GM12878 (cell line): ENCODE measurements at regions not wholly inside any gene's neighbourhood (a gene's known extent, or its start where the extent isn't known, plus 50 kb on each side); places are given as distances from the start of the nearest gene placed in this dataset.

Experiments
- ATAC-seq: fragments of 200-7000 bp; cut with Tn5 transposase; 3 replicates; pipeline ENCODE4 v1.9.1; 2020; ENCODE audit warnings: mild to moderate bottlenecking, moderate library complexity
- BruUV-seq: library from RNA; stranded (reverse); fragments of 400-500 nt; replicated peaks from 2 replicates; lab custom pipeline; 2021; lab: Mats Ljungman, UMichigan
- CTCF ChIA-PET: fragments of 300-600 bp; sonication (Branson Sonifier 250); formaldehyde crosslinking; extraction: SDS; loops from one replicate; lab custom pipeline; 2021; ENCODE audit warnings: inconsistent platforms; lab: Yijun Ruan, JAX
- POLR2A ChIA-PET: fragments of 350-600 bp; formaldehyde crosslinking; extraction: SDS; loops from one replicate; lab custom pipeline; 2021; ENCODE audit warnings: inconsistent platforms; lab: Charles Lee
- RAD21 ChIA-PET: fragments of 300-600 bp; sonication (Branson Sonifier 250); formaldehyde crosslinking; loops from one replicate; lab custom pipeline; 2023; ENCODE audit warnings: antibody characterized with exemption; ENCODE audit not compliant: unreplicated experiment; lab: Charles Lee
- SMC1A ChIA-PET: fragments of 300-600 bp; sonication (Branson Sonifier 250); formaldehyde crosslinking; loops from one replicate; lab custom pipeline; 2023; ENCODE audit not compliant: unreplicated experiment, uncharacterized antibody; lab: Charles Lee
- DNase-seq: peaks from one replicate; pipeline ENCODE4 v3.0.0-alpha.2; 2011; ENCODE audit warnings: low read depth, low spot score
- FAIRE-seq: peaks from 3 replicates; lab custom pipeline; 2011; peaks lifted over from hg19 to GRCh38; lab: Jason Lieb, UNC
- H2AFZ ChIP-seq: 2 replicates; pipeline ENCODE4 v1.6.0; 2011; ENCODE audit warnings: low read depth, low read length, control low read depth; ENCODE audit not compliant: control insufficient read depth
- H3K27ac ChIP-seq: 2 replicates; pipeline ENCODE4 v1.5.1; 2011; ENCODE audit warnings: control low read depth; ENCODE audit not compliant: control insufficient read depth, insufficient read depth
- H3K27me3 ChIP-seq, 2 experiments: replicated peaks in 1 of 2; 2 replicates each; pipeline versions ENCODE4 v1.6.0 to v1.6.1; 2011; ENCODE audit warnings: low read length in 1 of 2; ENCODE audit not compliant: control insufficient read depth in 2 of 2, insufficient read depth in 2 of 2
- H3K36me3 ChIP-seq, 2 experiments: 2 replicates each; pipeline ENCODE4 v1.5.1; 2011; ENCODE audit warnings: low read length in 1 of 2; ENCODE audit not compliant: control insufficient read depth in 2 of 2, insufficient read depth in 2 of 2
- H3K4me1 ChIP-seq: 2 replicates; pipeline ENCODE4 v1.6.1; 2011; ENCODE audit warnings: mild to moderate bottlenecking, low read length, moderate library complexity, mixed read lengths; ENCODE audit not compliant: control insufficient read depth, insufficient read depth
- H3K4me2 ChIP-seq: 2 replicates; pipeline ENCODE4 v1.6.0; 2011; ENCODE audit warnings: control low read depth; ENCODE audit not compliant: control insufficient read depth, insufficient read depth
- H3K4me3 ChIP-seq: fragments of 200-600 bp; sonication (generic); 2 replicates; pipeline ENCODE4 v1.5.1; 2016
- H3K79me2 ChIP-seq: 2 replicates; pipeline ENCODE4 v1.6.0; 2011; ENCODE audit warnings: low read length; ENCODE audit not compliant: control insufficient read depth, insufficient read depth
- H3K9ac ChIP-seq: 2 replicates; pipeline ENCODE4 v1.8.0; 2011; ENCODE audit warnings: low read length, control low read depth, mixed read lengths; ENCODE audit not compliant: control insufficient read depth, insufficient read depth
- H3K9me3 ChIP-seq: replicated peaks from 3 replicates; pipeline ENCODE4 v1.5.1; 2011; ENCODE audit warnings: mild to moderate bottlenecking, low read length; ENCODE audit not compliant: control insufficient read depth, insufficient read depth
- H4K20me1 ChIP-seq: 2 replicates; pipeline ENCODE4 v1.6.0; 2011; ENCODE audit not compliant: control insufficient read depth, insufficient read depth
- ASH2L ChIP-seq: fragments of 300-600, 200-600 bp; sonication (generic); IDR thresholded peaks from 2 replicates; pipeline ENCODE4 v1.6.1; 2017; ENCODE audit warnings: low read depth, mild to moderate bottlenecking, borderline replicate concordance
- HDAC6 ChIP-seq: fragments of 200-600 bp; sonication (generic); IDR thresholded peaks from one replicate; pipeline ENCODE4 v1.8.0; 2017; ENCODE audit warnings: antibody characterized with exemption; ENCODE audit not compliant: unreplicated experiment
- PAX5 ChIP-seq: IDR thresholded peaks from 2 replicates; pipeline ENCODE4 v1.6.1; 2011; ENCODE audit warnings: low read depth, low read length, borderline replicate concordance
- RUNX3 ChIP-seq: IDR thresholded peaks from 2 replicates; pipeline ENCODE4 v1.6.1; 2012; ENCODE audit warnings: low read length, inconsistent platforms
- SIX5 ChIP-seq: IDR thresholded peaks from 2 replicates; pipeline ENCODE4 v1.6.1; 2011; ENCODE audit warnings: mild to moderate bottlenecking, low read depth, low read length, moderate library complexity; ENCODE audit not compliant: severe bottlenecking
- WGBS: methylation state at CpG from one replicate; pipeline ENCODE4 v1.1.6; 2016; ENCODE audit warnings: low lambda C conversion rate; ENCODE audit not compliant: insufficient replicate concordance, insufficient coverage; ENCODE audit errors: missing lambda C conversion rate; 5-methylcytosine and 5-hydroxymethylcytosine counted together
- in situ Hi-C: fragments of 300-500 bp; cut with MboI; formaldehyde crosslinking; loops from 9 replicates; pipeline ENCODE4 v1.14.3; 2018; ENCODE audit warnings: mixed read lengths
- intact Hi-C: fragments of 100-400 bp; cut with micrococcal nuclease; formaldehyde crosslinking; loops from one replicate; pipeline ENCODE4 v1.14.2; 2022; ENCODE audit not compliant: unreplicated experiment

- no peak for TF ChIP-seq SIX5
Observed at GRCh38 chr6:166752928-166753721, 126.1 kb upstream of the RPS6KA2 start (continued).

- Histone ChIP-seq H3K27me3 (no peaks in the 10 kb centered on the region; a peak in 1 of 4 replicates), H3K79me2 (no peaks in the 10 kb centered on the region), H3K4me3 (no peak overlapping the region), H2AFZ (no peak overlapping the region), H3K9me3 (no peaks in the 10 kb centered on the region), H3K27ac (no peak overlapping the region), H4K20me1 (no peaks in the 10 kb centered on the region), H3K4me1 (peaks cover 9% of the 10 kb centered on the region; the same call in 1 of the 2 replicates), H3K36me3 (no peaks in the 10 kb centered on the region), H3K9ac (no peak overlapping the region), H3K4me2 (no peak overlapping the region)
- WGBS: 31% methylated on average over 9 of the region's 9 CpGs
- RAD21 ChIA-PET: no interaction called here
- ATAC-seq (peak; percentile 90), FAIRE-seq (peak; percentile 56), DNase-seq (peak; percentile 28)
- CTCF ChIA-PET: no interaction called here
- SMC1A ChIA-PET: no interaction called here
- intact Hi-C loops: loop anchor here (10.0 kb wide), 1 partner anchor 297 kb away; no protein-coding TSS in a partner anchor
- 0 out of 2 replicates have a peak, but pooled peaks have one; percentile 20 for TF ChIP-seq PAX5
- peak; percentile 36; the same call in 1 of the 2 replicates for TF ChIP-seq RUNX3
- TF ChIP-seq ASH2L: no peak
- no peak for TF ChIP-seq HDAC6
- no TSS peak for BruUV-seq
- in situ Hi-C loops: no loop called here
- POLR2A ChIA-PET: no interaction called here
Observed at GRCh38 chr6:166752097-166752496, 125.0 kb upstream of the RPS6KA2 start.
